Adrenal gland (tissue), 5 donors: ENCODE measurements at regions not wholly inside any gene's neighbourhood (a gene's known extent, or its start where the extent isn't known, plus 50 kb on each side); places are given as distances from the start of the nearest gene placed in this dataset.

Experiments used
- POLR2A ChIP-seq, 2 donors: fragments of 450-650 bp; IDR thresholded peaks; one replicate each; pipeline ENCODE4 v1.6.1; 2017; ENCODE audit warnings: antibody characterized with exemption in 2 of 2, mild to moderate bottlenecking in 2 of 2, moderate library complexity in 1 of 2
- TF ChIP-seq, protein P1 (sequence below), 6 experiments: fragments of 450-650 bp in 4 of 6; fragments of 200-600 bp in 2 of 6; sonication (generic) in 1 of 6; IDR thresholded peaks; 1 replicate in 5 of 6; 2 replicates in 1 of 6; pipeline versions ENCODE4 v1.5.1 to v1.8.0; 2016 to 2021; ENCODE audit warnings: antibody characterized with exemption in 6 of 6, mild to moderate bottlenecking in 2 of 6, moderate library complexity in 1 of 6
- donor health status: DM: no; HTN: no; CAD: no.

DNA sequence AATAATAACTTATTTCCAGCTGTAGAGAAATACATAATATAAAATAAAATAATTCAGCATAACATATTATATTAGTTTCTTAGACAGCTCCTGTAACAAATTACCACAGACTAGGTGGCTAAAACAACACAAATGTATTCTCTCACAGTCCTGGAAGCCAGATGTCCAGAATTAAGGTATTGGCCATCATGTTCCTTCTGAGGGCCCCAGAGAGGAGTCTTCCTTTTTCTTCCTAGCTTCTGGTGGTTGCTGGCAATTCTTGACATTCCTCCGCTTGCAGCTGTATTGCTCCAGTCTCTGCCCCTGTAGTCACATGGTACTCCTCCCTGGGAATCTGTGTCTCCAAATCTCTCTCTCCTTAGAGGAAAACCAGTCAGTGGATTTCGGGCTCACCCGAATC is 146.8 kb downstream of the RBM43 start:
- TF ChIP-seq POLR2A (IDR thresholded peaks at IDR 0.05) = no peak
- TF ChIP-seq, protein P1, sequence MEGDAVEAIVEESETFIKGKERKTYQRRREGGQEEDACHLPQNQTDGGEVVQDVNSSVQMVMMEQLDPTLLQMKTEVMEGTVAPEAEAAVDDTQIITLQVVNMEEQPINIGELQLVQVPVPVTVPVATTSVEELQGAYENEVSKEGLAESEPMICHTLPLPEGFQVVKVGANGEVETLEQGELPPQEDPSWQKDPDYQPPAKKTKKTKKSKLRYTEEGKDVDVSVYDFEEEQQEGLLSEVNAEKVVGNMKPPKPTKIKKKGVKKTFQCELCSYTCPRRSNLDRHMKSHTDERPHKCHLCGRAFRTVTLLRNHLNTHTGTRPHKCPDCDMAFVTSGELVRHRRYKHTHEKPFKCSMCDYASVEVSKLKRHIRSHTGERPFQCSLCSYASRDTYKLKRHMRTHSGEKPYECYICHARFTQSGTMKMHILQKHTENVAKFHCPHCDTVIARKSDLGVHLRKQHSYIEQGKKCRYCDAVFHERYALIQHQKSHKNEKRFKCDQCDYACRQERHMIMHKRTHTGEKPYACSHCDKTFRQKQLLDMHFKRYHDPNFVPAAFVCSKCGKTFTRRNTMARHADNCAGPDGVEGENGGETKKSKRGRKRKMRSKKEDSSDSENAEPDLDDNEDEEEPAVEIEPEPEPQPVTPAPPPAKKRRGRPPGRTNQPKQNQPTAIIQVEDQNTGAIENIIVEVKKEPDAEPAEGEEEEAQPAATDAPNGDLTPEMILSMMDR (IDR thresholded peaks at IDR 0.05) = no peak
